DOHH2 (cell line): ENCODE measurements at regions not wholly inside any gene's neighbourhood (a gene's known extent, or its start where the extent isn't known, plus 50 kb on each side); places are given as distances from the start of the nearest gene placed in this dataset.

Source experiments
- EZH2phosphoT487 ChIP-seq: fragments of 200-600 bp; sonication (generic); IDR thresholded peaks from 2 replicates; pipeline ENCODE4 v1.6.1; 2017; ENCODE audit warnings: borderline replicate concordance, mild to moderate bottlenecking, antibody characterized with exemption, low read length, moderate library complexity, mixed read lengths
- TF ChIP-seq, protein P1 (sequence below): fragments of 200-600 bp; sonication (generic); IDR thresholded peaks from one replicate; pipeline ENCODE4 v1.5.1; 2014; ENCODE audit warnings: antibody characterized with exemption, mild to moderate bottlenecking, low read depth, low read length; ENCODE audit not compliant: poor library complexity, severe bottlenecking

DNA sequence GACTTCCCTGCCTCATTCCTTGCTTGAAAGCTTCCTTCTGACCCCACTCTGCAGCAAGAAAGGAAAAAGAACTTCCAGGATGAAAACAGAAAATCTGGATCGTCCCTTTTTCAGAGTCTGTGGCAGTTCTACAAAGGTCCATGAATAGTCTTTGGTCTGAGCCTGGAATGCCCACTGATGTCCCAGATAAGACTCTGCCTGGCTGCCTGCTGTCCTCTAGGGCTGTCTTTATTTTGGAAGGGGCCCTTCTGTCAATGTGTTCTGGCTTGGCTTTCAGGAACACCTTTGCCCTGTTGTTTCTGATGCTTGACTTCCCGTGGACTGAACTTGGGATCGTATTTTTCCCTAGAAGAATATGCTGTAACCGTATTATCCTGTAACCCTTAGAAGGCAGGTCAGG, 114.7 kb upstream of the LNX1 start:
- TF ChIP-seq, protein P1, sequence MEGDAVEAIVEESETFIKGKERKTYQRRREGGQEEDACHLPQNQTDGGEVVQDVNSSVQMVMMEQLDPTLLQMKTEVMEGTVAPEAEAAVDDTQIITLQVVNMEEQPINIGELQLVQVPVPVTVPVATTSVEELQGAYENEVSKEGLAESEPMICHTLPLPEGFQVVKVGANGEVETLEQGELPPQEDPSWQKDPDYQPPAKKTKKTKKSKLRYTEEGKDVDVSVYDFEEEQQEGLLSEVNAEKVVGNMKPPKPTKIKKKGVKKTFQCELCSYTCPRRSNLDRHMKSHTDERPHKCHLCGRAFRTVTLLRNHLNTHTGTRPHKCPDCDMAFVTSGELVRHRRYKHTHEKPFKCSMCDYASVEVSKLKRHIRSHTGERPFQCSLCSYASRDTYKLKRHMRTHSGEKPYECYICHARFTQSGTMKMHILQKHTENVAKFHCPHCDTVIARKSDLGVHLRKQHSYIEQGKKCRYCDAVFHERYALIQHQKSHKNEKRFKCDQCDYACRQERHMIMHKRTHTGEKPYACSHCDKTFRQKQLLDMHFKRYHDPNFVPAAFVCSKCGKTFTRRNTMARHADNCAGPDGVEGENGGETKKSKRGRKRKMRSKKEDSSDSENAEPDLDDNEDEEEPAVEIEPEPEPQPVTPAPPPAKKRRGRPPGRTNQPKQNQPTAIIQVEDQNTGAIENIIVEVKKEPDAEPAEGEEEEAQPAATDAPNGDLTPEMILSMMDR: no peak
- TF ChIP-seq EZH2phosphoT487: no peak
